Neuronal stem cell (in vitro differentiated cells): ENCODE measurements at regions not wholly inside any gene's neighbourhood (a gene's known extent, or its start where the extent isn't known, plus 50 kb on each side); places are given as distances from the start of the nearest gene placed in this dataset.
"Not testable (repeated sequence)": the region's sequence is repeated elsewhere in the genome, so short reads cannot be mapped to it uniquely, and the experiment has no call there.

Source experiments
- DNase-seq: peaks from one replicate; pipeline ENCODE4 v3.0.0-alpha.2; 2013; ENCODE audit warnings: low spot score
- H2AFZ ChIP-seq: one replicate; pipeline ENCODE4 v1.6.1; 2013; ENCODE audit warnings: mild to moderate bottlenecking, low read length, inconsistent platforms
- H2AK5ac ChIP-seq: 2 replicates; pipeline ENCODE4 v1.6.1; 2013; ENCODE audit warnings: low read depth, mild to moderate bottlenecking, inconsistent platforms, low read length, moderate library complexity, mixed read lengths
- H2BK120ac ChIP-seq: 2 replicates; pipeline ENCODE4 v1.6.1; 2013; ENCODE audit warnings: low read depth, mild to moderate bottlenecking, inconsistent platforms, low read length, moderate library complexity, mixed read lengths
- H2BK12ac ChIP-seq: one replicate; pipeline ENCODE4 v1.6.1; 2013; ENCODE audit warnings: low read length, inconsistent platforms
- H2BK15ac ChIP-seq: 2 replicates; pipeline ENCODE4 v1.6.1; 2013; ENCODE audit warnings: mild to moderate bottlenecking, low read length, inconsistent platforms, mixed read lengths
- H2BK5ac ChIP-seq: one replicate; pipeline ENCODE4 v1.6.1; 2013; ENCODE audit warnings: inconsistent platforms, mild to moderate bottlenecking, low read length, moderate library complexity
- H3K14ac ChIP-seq: one replicate; pipeline ENCODE4 v1.6.1; 2013; ENCODE audit warnings: low read length, inconsistent platforms
- H3K18ac ChIP-seq: 2 replicates; pipeline ENCODE4 v1.6.1; 2013; ENCODE audit warnings: low read length, inconsistent platforms
- H3K23ac ChIP-seq: 2 replicates; pipeline ENCODE4 v1.6.1; 2013; ENCODE audit warnings: low read depth, mild to moderate bottlenecking, mixed read lengths, low read length, inconsistent platforms; ENCODE audit not compliant: poor library complexity
- H3K27ac ChIP-seq: replicated peaks from 3 replicates; pipeline ENCODE4 v1.5.1; 2013; ENCODE audit warnings: low read length, inconsistent platforms
- H3K27me3 ChIP-seq, 3 experiments: 2 replicates each; pipeline ENCODE4 v1.6.1; 2013; ENCODE audit warnings: low read length in 3 of 3, mild to moderate bottlenecking in 2 of 3, inconsistent platforms in 1 of 3, low read depth in 1 of 3, mixed read lengths in 1 of 3, moderate library complexity in 1 of 3; ENCODE audit not compliant: control insufficient read depth in 3 of 3, insufficient read depth in 3 of 3
- H3K36me3 ChIP-seq, 2 donors: replicated peaks in 1 of 2; 2 replicates each; pipeline ENCODE4 v1.6.1; 2013; ENCODE audit warnings: low read length in 2 of 2; ENCODE audit not compliant: control insufficient read depth in 2 of 2, insufficient read depth in 2 of 2
- H3K4ac ChIP-seq: 2 replicates; pipeline ENCODE4 v1.6.1; 2013; ENCODE audit warnings: inconsistent platforms, mild to moderate bottlenecking, low read length, moderate library complexity
- H3K4me1 ChIP-seq, 2 donors: 1 replicate in 1 of 2; 2 replicates in 1 of 2; pipeline ENCODE4 v1.6.1; 2013; ENCODE audit warnings: low read length in 2 of 2, low read depth in 1 of 2; ENCODE audit not compliant: control insufficient read depth in 2 of 2, insufficient read depth in 1 of 2
- H3K4me2 ChIP-seq: one replicate; pipeline ENCODE4 v1.6.1; 2013; ENCODE audit warnings: mild to moderate bottlenecking, low read length, inconsistent platforms; ENCODE audit not compliant: insufficient read depth, poor library complexity, severe bottlenecking
- H3K4me3 ChIP-seq, 2 donors: 2 replicates each; pipeline ENCODE4 v1.5.1; 2013; ENCODE audit warnings: low read length in 2 of 2, mild to moderate bottlenecking in 2 of 2, inconsistent platforms in 1 of 2, moderate library complexity in 1 of 2
- H3K79me1 ChIP-seq: one replicate; pipeline ENCODE4 v1.6.1; 2013; ENCODE audit warnings: low read depth, mild to moderate bottlenecking, inconsistent platforms, low read length, moderate library complexity
- H3K9ac ChIP-seq: one replicate; pipeline ENCODE4 v1.6.1; 2013; ENCODE audit warnings: mild to moderate bottlenecking, low read depth, low read length, inconsistent platforms; ENCODE audit not compliant: poor library complexity
- H3K9me3 ChIP-seq, 2 donors: replicated peaks in 1 of 2; 2 replicates each; pipeline versions ENCODE3 to v1.6.1; 2013; ENCODE audit warnings: low read length in 2 of 2, mild to moderate bottlenecking in 2 of 2, inconsistent platforms in 1 of 2, low read depth in 1 of 2, mixed read lengths in 1 of 2, moderate library complexity in 1 of 2; ENCODE audit not compliant: control insufficient read depth in 2 of 2, insufficient read depth in 1 of 2
- H4K8ac ChIP-seq: one replicate; pipeline ENCODE4 v1.6.1; 2013; ENCODE audit warnings: low read depth, mild to moderate bottlenecking, inconsistent platforms, low read length, moderate library complexity
- H4K91ac ChIP-seq: one replicate; pipeline ENCODE4 v1.6.1; 2013; ENCODE audit warnings: low read length, low read depth, mild to moderate bottlenecking, inconsistent platforms; ENCODE audit not compliant: poor library complexity
- WGBS, 2 donors: extraction: QIAGEN DNeasy Blood & Tissue Kit; methylation state at CpG; one replicate each; pipeline ENCODE4 v1.1.7; 2013; ENCODE audit warnings: missing lambda C conversion rate in 2 of 2, mixed read lengths in 1 of 2; ENCODE audit not compliant: insufficient read length in 2 of 2, insufficient replicate concordance in 1 of 2; ENCODE audit errors: extremely low coverage in 2 of 2; 5-methylcytosine and 5-hydroxymethylcytosine counted together

GRCh38 chr14:30198720-30199119, 271.1 kb upstream of the PRKD1 start:
- H2AFZ ChIP-seq, H3K18ac ChIP-seq, H2AK5ac ChIP-seq, H3K4ac ChIP-seq, DNase-seq, H4K91ac ChIP-seq, H2BK15ac ChIP-seq, H3K79me1 ChIP-seq, H3K9me3 ChIP-seq, H4K8ac ChIP-seq, H2BK120ac ChIP-seq, H3K4me3 ChIP-seq, H3K36me3 ChIP-seq, H3K27ac ChIP-seq, H3K14ac ChIP-seq, H2BK12ac ChIP-seq, H3K9ac ChIP-seq, H3K4me1 ChIP-seq, H3K27me3 ChIP-seq, H3K23ac ChIP-seq, H3K4me2 ChIP-seq, H2BK5ac ChIP-seq: not testable (repeated sequence)
- no CpG with 5 or more reads among the region's 3 CpGs for WGBS, 2 donors

GRCh38 chr14:30204431-30204980, 276.9 kb upstream of the PRKD1 start:
- H3K4ac ChIP-seq: no peak overlapping the region
- H3K9ac ChIP-seq: no peak overlapping the region
- H2BK12ac ChIP-seq: no peak overlapping the region
- no peak overlapping the region for H3K14ac ChIP-seq
- no peaks in the 10 kb centered on the region for H3K36me3 ChIP-seq
- no peak for DNase-seq
- no peak overlapping the region for H4K91ac ChIP-seq
- H3K4me1 ChIP-seq: no peaks in the 10 kb centered on the region
- no peaks in the 10 kb centered on the region for H3K9me3 ChIP-seq
- no CpG with 5 or more reads among the region's 2 CpGs for WGBS, 2 donors
- H2BK120ac ChIP-seq: no peak overlapping the region
- H3K4me2 ChIP-seq: no peak overlapping the region
- no peak overlapping the region for H4K8ac ChIP-seq
- H2BK15ac ChIP-seq: no peak overlapping the region
- no peak overlapping the region for H3K23ac ChIP-seq
- no peak overlapping the region for H3K27ac ChIP-seq
- H2BK5ac ChIP-seq: no peak overlapping the region
- no peak overlapping the region for H3K18ac ChIP-seq
- H2AK5ac ChIP-seq: no peak overlapping the region
- no peak overlapping the region for H3K4me3 ChIP-seq
- no peaks in the 10 kb centered on the region for H3K79me1 ChIP-seq
- H2AFZ ChIP-seq: no peak overlapping the region
- H3K27me3 ChIP-seq: no peaks in the 10 kb centered on the region

GRCh38 chr14:30209136-30209535, 281.5 kb upstream of the PRKD1 start:
- no peak overlapping the region for H3K4me2 ChIP-seq
- H3K9ac ChIP-seq: no peak overlapping the region
- H2BK15ac ChIP-seq: no peak overlapping the region
- H2AFZ ChIP-seq: no peak overlapping the region
- no peaks in the 10 kb centered on the region for H3K79me1 ChIP-seq
- H3K27me3 ChIP-seq: peaks cover 0 to 7% (median 0%) of the 10 kb centered on the region in 3 experiments
- H3K4me1 ChIP-seq: no peaks in the 10 kb centered on the region
- H4K8ac ChIP-seq: no peak overlapping the region
- H3K4ac ChIP-seq: no peak overlapping the region
- no peak overlapping the region for H4K91ac ChIP-seq
- no peak for DNase-seq
- whole genome bisulfite sequencing, 2 donors: no CpG with 5 or more reads among the region's 1 CpG
- no peak overlapping the region for H3K14ac ChIP-seq
- no peak overlapping the region for H2BK12ac ChIP-seq
- no peak overlapping the region for H2AK5ac ChIP-seq
- no peak overlapping the region for H3K18ac ChIP-seq
- H3K4me3 ChIP-seq: no peak overlapping the region
- H3K23ac ChIP-seq: no peak overlapping the region
- no peak overlapping the region for H2BK5ac ChIP-seq
- no peak overlapping the region for H3K27ac ChIP-seq
- H3K36me3 ChIP-seq: no peaks in the 10 kb centered on the region
- no peak overlapping the region for H2BK120ac ChIP-seq
- H3K9me3 ChIP-seq: no peaks in the 10 kb centered on the region

GRCh38 chr14:30210630-30211029, 283.0 kb upstream of the PRKD1 start:
- Histone ChIP-seq H3K36me3 (no peaks in the 10 kb centered on the region), H4K91ac (no peak overlapping the region), H2BK12ac (no peak overlapping the region), H3K9me3 (no peaks in the 10 kb centered on the region), H3K4ac (no peak overlapping the region), H3K18ac (no peak overlapping the region), H3K27me3 (peaks cover 0 to 7% (median 0%) of the 10 kb centered on the region in 3 experiments), H2BK120ac (no peak overlapping the region), H2AK5ac (no peak overlapping the region), H2BK15ac (no peak overlapping the region), H3K79me1 (no peaks in the 10 kb centered on the region), H3K23ac (no peak overlapping the region), H3K4me1 (no peaks in the 10 kb centered on the region), H3K27ac (no peak overlapping the region), H3K9ac (no peak overlapping the region), H4K8ac (no peak overlapping the region), H2AFZ (no peak overlapping the region), H3K4me3 (no peak overlapping the region), H2BK5ac (no peak overlapping the region), H3K14ac (no peak overlapping the region), H3K4me2 (no peak overlapping the region)
- no CpG with 5 or more reads among the region's 4 CpGs for WGBS, 2 donors
- DNase-seq: no peak
